Astrocyte (in vitro differentiated cells and primary cell): ENCODE measurements at regions not wholly inside any gene's neighbourhood (a gene's known extent, or its start where the extent isn't known, plus 50 kb on each side); places are given as distances from the start of the nearest gene placed in this dataset.

ENCODE experiments used
- DNase-seq: peaks from one replicate; pipeline ENCODE4 v3.0.0-alpha.2; 2010; ENCODE audit warnings: low read depth
- FAIRE-seq: peaks from 2 replicates; lab custom pipeline; 2011; peaks lifted over from hg19 to GRCh38; lab: Jason Lieb, UNC
- H2AFZ ChIP-seq: 2 replicates; pipeline ENCODE4 v1.6.0; 2012; ENCODE audit warnings: low read depth, low read length, inconsistent platforms
- H3K27ac ChIP-seq: 2 replicates; pipeline ENCODE4 v1.5.1; 2011; ENCODE audit warnings: low read depth, low read length, inconsistent platforms
- H3K27me3 ChIP-seq: 2 replicates; pipeline ENCODE4 v1.6.0; 2011; ENCODE audit warnings: low read length, inconsistent platforms; ENCODE audit not compliant: insufficient read depth
- H3K36me3 ChIP-seq: 2 replicates; pipeline ENCODE4 v1.5.1; 2011; ENCODE audit warnings: low read length, inconsistent platforms; ENCODE audit not compliant: insufficient read depth
- H3K4me1 ChIP-seq: 2 replicates; pipeline ENCODE4 v1.5.1; 2011; ENCODE audit warnings: low read length, inconsistent platforms; ENCODE audit not compliant: insufficient read depth
- H3K4me2 ChIP-seq: 2 replicates; pipeline ENCODE4 v1.6.0; 2012; ENCODE audit warnings: low read length, inconsistent platforms
- H3K4me3 ChIP-seq: 2 replicates; pipeline ENCODE4 v1.5.1; 2011; ENCODE audit warnings: low read depth, mild to moderate bottlenecking, low read length, inconsistent platforms; ENCODE audit not compliant: insufficient read depth
- H3K79me2 ChIP-seq: 2 replicates; pipeline ENCODE4 v1.6.0; 2012; ENCODE audit warnings: mild to moderate bottlenecking, low read length, inconsistent platforms; ENCODE audit not compliant: insufficient read depth
- H3K9ac ChIP-seq: 2 replicates; pipeline ENCODE4 v1.6.0; 2012; ENCODE audit warnings: mild to moderate bottlenecking, low read length, inconsistent platforms
- H3K9me3 ChIP-seq: 2 replicates; pipeline ENCODE4 v1.5.1; 2012; ENCODE audit warnings: low read depth, mild to moderate bottlenecking, low read length, inconsistent platforms; ENCODE audit not compliant: insufficient read depth
- H4K20me1 ChIP-seq: 2 replicates; pipeline ENCODE4 v1.6.0; 2012; ENCODE audit warnings: low read length, inconsistent platforms; ENCODE audit not compliant: insufficient read depth
- H3K27ac Mint-ChIP-seq: one replicate; pipeline ENCODE4 v1.8.0; 2021; ENCODE audit warnings: mild to moderate bottlenecking, mixed read lengths; ENCODE audit not compliant: unreplicated experiment
- H3K27me3 Mint-ChIP-seq: one replicate; pipeline ENCODE4 v1.8.0; 2021; ENCODE audit warnings: low read depth, mixed read lengths; ENCODE audit not compliant: unreplicated experiment
- H3K36me3 Mint-ChIP-seq: one replicate; pipeline ENCODE4 v1.8.0; 2021; ENCODE audit warnings: low read depth, mixed read lengths; ENCODE audit not compliant: unreplicated experiment
- H3K4me1 Mint-ChIP-seq: one replicate; pipeline ENCODE4 v1.8.0; 2021; ENCODE audit warnings: low read depth, mixed read lengths; ENCODE audit not compliant: unreplicated experiment
- H3K4me3 Mint-ChIP-seq: one replicate; pipeline ENCODE4 v1.8.0; 2021; ENCODE audit warnings: mild to moderate bottlenecking, moderate library complexity, mixed read lengths; ENCODE audit not compliant: unreplicated experiment
- H3K9me3 Mint-ChIP-seq: one replicate; pipeline ENCODE4 v1.8.0; 2021; ENCODE audit warnings: mild to moderate bottlenecking, mixed read lengths; ENCODE audit not compliant: unreplicated experiment
- CTCF ChIP-seq: IDR thresholded peaks from 2 replicates; pipeline ENCODE4 v1.5.1; 2011; ENCODE audit warnings: low read depth, mild to moderate bottlenecking, inconsistent platforms, low read length, moderate library complexity; ENCODE audit not compliant: insufficient read depth
- EZH2 ChIP-seq: IDR thresholded peaks from 2 replicates; pipeline ENCODE4 v1.6.1; 2012; ENCODE audit warnings: mild to moderate bottlenecking, low read length, inconsistent platforms; ENCODE audit not compliant: insufficient read depth

- Mint-ChIP-seq H3K27ac (no peak overlapping the region), H3K4me1 (no peaks in the 10 kb centered on the region), H3K27me3 (no peaks in the 10 kb centered on the region), H3K36me3 (no peaks in the 10 kb centered on the region), H3K9me3 (peaks cover 5% of the 10 kb centered on the region), H3K4me3 (no peak overlapping the region)
- Histone ChIP-seq H3K4me2 (no peak overlapping the region), H3K4me3 (no peak overlapping the region), H3K79me2 (no peaks in the 10 kb centered on the region), H3K9ac (no peak overlapping the region), H3K27ac (no peak overlapping the region), H3K4me1 (no peaks in the 10 kb centered on the region), H4K20me1 (no peaks in the 10 kb centered on the region), H3K36me3 (no peaks in the 10 kb centered on the region), H2AFZ (no peak overlapping the region), H3K27me3 (no peaks in the 10 kb centered on the region), H3K9me3 (no peaks in the 10 kb centered on the region)
- DNase-seq (no peak), FAIRE-seq (no peak)
- TF ChIP-seq EZH2 = no peak
- no peak for TF ChIP-seq CTCF
Measured at GRCh38 chr5:130627145-130627544, 537.9 kb downstream of the HINT1 start.

- no peak overlapping the region for H2AFZ ChIP-seq
- H3K9ac ChIP-seq = no peak overlapping the region
- H3K79me2 ChIP-seq = no peaks in the 10 kb centered on the region
- H4K20me1 ChIP-seq = no peaks in the 10 kb centered on the region
- H3K27me3 Mint-ChIP-seq = no peaks in the 10 kb centered on the region
- H3K9me3 Mint-ChIP-seq = peaks cover 12% of the 10 kb centered on the region
- DNase-seq = no peak
- no peaks in the 10 kb centered on the region for H3K4me1 Mint-ChIP-seq
- H3K27ac Mint-ChIP-seq = no peak overlapping the region
- H3K36me3 ChIP-seq = no peaks in the 10 kb centered on the region
- no peak overlapping the region for H3K4me2 ChIP-seq
- H3K4me3 ChIP-seq = no peak overlapping the region
- TF ChIP-seq CTCF = no peak
- TF ChIP-seq EZH2 = no peak
- H3K4me3 Mint-ChIP-seq = no peak overlapping the region
- FAIRE-seq = no peak
- H3K27me3 ChIP-seq = no peaks in the 10 kb centered on the region
- H3K9me3 ChIP-seq = no peaks in the 10 kb centered on the region
- H3K4me1 ChIP-seq = no peaks in the 10 kb centered on the region
- no peak overlapping the region for H3K27ac ChIP-seq
- no peaks in the 10 kb centered on the region for H3K36me3 Mint-ChIP-seq
Measured at GRCh38 chr5:130624805-130625204, 540.3 kb downstream of the HINT1 start.

GRCh38 chr5:130616161-130616560 lies 548.9 kb downstream of the HINT1 start:
- H3K4me1 Mint-ChIP-seq = no peaks in the 10 kb centered on the region
- DNase-seq (no peak), FAIRE-seq (no peak)
- H3K27me3 Mint-ChIP-seq = no peaks in the 10 kb centered on the region
- Histone ChIP-seq H3K27me3 (no peaks in the 10 kb centered on the region), H3K36me3 (no peaks in the 10 kb centered on the region), H2AFZ (no peak overlapping the region), H3K4me1 (no peaks in the 10 kb centered on the region), H3K27ac (no peak overlapping the region), H3K4me3 (no peak overlapping the region), H4K20me1 (no peaks in the 10 kb centered on the region), H3K79me2 (no peaks in the 10 kb centered on the region), H3K9me3 (no peaks in the 10 kb centered on the region), H3K9ac (no peak overlapping the region), H3K4me2 (no peak overlapping the region)
- H3K4me3 Mint-ChIP-seq = no peak overlapping the region
- H3K9me3 Mint-ChIP-seq = peaks cover 3% of the 10 kb centered on the region
- H3K36me3 Mint-ChIP-seq = no peaks in the 10 kb centered on the region
- TF ChIP-seq CTCF (no peak), EZH2 (no peak)
- H3K27ac Mint-ChIP-seq = no peak overlapping the region
